Breast epithelium (tissue), 3 donors: ENCODE measurements at regions not wholly inside any gene's neighbourhood (a gene's known extent, or its start where the extent isn't known, plus 50 kb on each side); places are given as distances from the start of the nearest gene placed in this dataset.

ENCODE experiments used
- CTCF ChIP-seq, 3 donors: fragments of 450-650 bp; IDR thresholded peaks; one replicate each; pipeline ENCODE4 v1.5.1; 2016 to 2017; ENCODE audit warnings: antibody characterized with exemption in 3 of 3, mild to moderate bottlenecking in 3 of 3, moderate library complexity in 3 of 3
- POLR2A ChIP-seq: fragments of 450-650 bp; IDR thresholded peaks from one replicate; pipeline ENCODE4 v1.6.1; 2016; ENCODE audit warnings: antibody characterized with exemption, mild to moderate bottlenecking, moderate library complexity
- POLR2AphosphoS5 ChIP-seq, 3 donors: sonication (generic); formaldehyde crosslinking; IDR thresholded peaks; one replicate each; pipeline ENCODE4 v1.6.1; 2017; ENCODE audit warnings: antibody characterized with exemption in 3 of 3

- TF ChIP-seq CTCF (IDR thresholded peaks at IDR 0.05) (no peak), POLR2AphosphoS5 (IDR thresholded peaks at IDR 0.05) (no peak), POLR2A (no peak)
Observed at GRCh38 chr10:78462726-78463228, 429.1 kb downstream of the RPS24 start.
